Ramos (cell line): ENCODE measurements at regions not wholly inside any gene's neighbourhood (a gene's known extent, or its start where the extent isn't known, plus 50 kb on each side); places are given as distances from the start of the nearest gene placed in this dataset.

Experiments
- in situ Hi-C: fragments of 300-500 bp; cut with MboI; formaldehyde crosslinking; loops from one replicate; pipeline ENCODE4 v1.14.3; 2022; ENCODE audit warnings: low sequenced_read_pairs; ENCODE audit not compliant: unreplicated experiment

- in situ Hi-C loops, result no loop called here
These were observed 190.6 kb upstream of the LNX1 start for GRCh38 chr4:53781629-53782457.

- in situ Hi-C loops, result no loop called here
These were observed 189.6 kb upstream of the LNX1 start for GRCh38 chr4:53780736-53781400.

- in situ Hi-C loops, result no loop called here
These were observed 187.7 kb upstream of the LNX1 start for GRCh38 chr4:53779025-53779424.

GRCh38 chr4:53778155-53778554 is 186.9 kb upstream of the LNX1 start:
- in situ Hi-C loops, result no loop called here

GRCh38 chr4:53777244-53777984 is 186.1 kb upstream of the LNX1 start:
- in situ Hi-C loops, result no loop called here

- in situ Hi-C loops, result no loop called here
These were observed 184.9 kb upstream of the LNX1 start for GRCh38 chr4:53776141-53776540.

GRCh38 chr4:53775381-53775780 is 184.1 kb upstream of the LNX1 start:
- in situ Hi-C loops, result no loop called here

- in situ Hi-C loops, result no loop called here
These were observed 180.0 kb upstream of the LNX1 start for GRCh38 chr4:53771326-53771725.

- in situ Hi-C loops, result no loop called here
These were observed 176.2 kb upstream of the LNX1 start for GRCh38 chr4:53767482-53767881.

GRCh38 chr4:53764761-53765490 is 173.6 kb upstream of the LNX1 start:
- in situ Hi-C loops, result no loop called here

GRCh38 chr4:53763813-53764597 is 172.7 kb upstream of the LNX1 start:
- in situ Hi-C loops, result no loop called here

- in situ Hi-C loops, result no loop called here
These were observed 164.4 kb upstream of the LNX1 start for GRCh38 chr4:53755656-53756055.

GRCh38 chr4:53752124-53752523 is 160.8 kb upstream of the LNX1 start:
- in situ Hi-C loops, result no loop called here

GRCh38 chr4:53748328-53748772 is 157.1 kb upstream of the LNX1 start:
- in situ Hi-C loops, result no loop called here

- in situ Hi-C loops, result no loop called here
These were observed 156.1 kb upstream of the LNX1 start for GRCh38 chr4:53747401-53747800.

GRCh38 chr4:53744446-53745160 is 153.3 kb upstream of the LNX1 start:
- in situ Hi-C loops, result no loop called here

GRCh38 chr4:53734584-53735353 is 143.5 kb upstream of the LNX1 start:
- in situ Hi-C loops, result no loop called here

- in situ Hi-C loops, result no loop called here
These were observed 142.9 kb upstream of the LNX1 start for GRCh38 chr4:53734182-53734581.
